ENCODE measurements at regions not wholly inside any gene's neighbourhood (a gene's known extent, or its start where the extent isn't known, plus 50 kb on each side); places are given as distances from the start of the nearest gene placed in this dataset.
A peak's percentile ranks its signal among the peaks of the same experiment; 100 is the strongest.

DNA sequence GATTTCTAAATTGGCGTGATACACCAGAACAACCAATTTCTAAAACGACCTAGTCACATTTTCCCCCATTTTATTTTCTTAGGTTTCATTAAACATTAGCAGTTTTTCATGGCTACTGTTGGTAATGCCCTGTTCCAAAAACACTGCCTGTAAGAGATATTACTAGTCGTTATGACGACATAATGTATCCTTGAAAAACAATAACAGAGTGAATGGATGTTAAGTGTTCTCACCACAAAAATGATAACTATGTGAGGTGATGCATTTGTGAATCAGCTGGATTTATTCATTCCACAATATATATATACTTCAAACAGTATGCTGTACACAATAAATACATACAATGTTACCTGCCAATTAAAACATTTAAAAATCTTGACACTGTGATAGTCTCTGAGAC is 1147.6 kb upstream of the PCDH10 start:
- Histone ChIP-seq H3K27me3 (ENCODE audit: control insufficient read depth, extremely low read depth, insufficient read depth, low read length) (no peaks in the 10 kb centered on the region), H3K4me3 (ENCODE audit: control insufficient read depth in 2 of 3, extremely low read depth in 1 of 3, insufficient read depth in 2 of 3, low read depth in 1 of 3, low read length in 3 of 3) (no peak overlapping the region), H3K27ac (ENCODE audit: control insufficient read depth, insufficient read depth, low read length) (peak overlapping the region; percentile 27), H3K4me2 (ENCODE audit: control insufficient read depth, extremely low read depth, insufficient read depth, low read depth, low read length) (no peak overlapping the region), H4K20me1 (ENCODE audit: control insufficient read depth, extremely low read depth, insufficient read depth, low read length) (no peaks in the 10 kb centered on the region), H3K9me1 (ENCODE audit: control insufficient read depth, extremely low read depth, insufficient read depth, low read length) (no peaks in the 10 kb centered on the region), H3K79me2 (ENCODE audit: control insufficient read depth, insufficient read depth, low read length) (no peaks in the 10 kb centered on the region), H3K4me1 (ENCODE audit: control insufficient read depth, extremely low read depth, insufficient read depth, low read length) (peaks cover 8% of the 10 kb centered on the region), H3K9ac (ENCODE audit: control insufficient read depth, extremely low read depth, insufficient read depth, low read length) (no peak overlapping the region), H3K36me3 (ENCODE audit: control insufficient read depth in 2 of 2, extremely low read depth in 1 of 2, insufficient read depth in 2 of 2, low read length in 2 of 2) (no peaks in the 10 kb centered on the region), H3K9me3 (ENCODE audit: control insufficient read depth, low read depth, low read length) (no peaks in the 10 kb centered on the region), H2AFZ (ENCODE audit: control insufficient read depth, low read length) (no peak overlapping the region)
- no peak for FAIRE-seq
- TF ChIP-seq, protein P1, sequence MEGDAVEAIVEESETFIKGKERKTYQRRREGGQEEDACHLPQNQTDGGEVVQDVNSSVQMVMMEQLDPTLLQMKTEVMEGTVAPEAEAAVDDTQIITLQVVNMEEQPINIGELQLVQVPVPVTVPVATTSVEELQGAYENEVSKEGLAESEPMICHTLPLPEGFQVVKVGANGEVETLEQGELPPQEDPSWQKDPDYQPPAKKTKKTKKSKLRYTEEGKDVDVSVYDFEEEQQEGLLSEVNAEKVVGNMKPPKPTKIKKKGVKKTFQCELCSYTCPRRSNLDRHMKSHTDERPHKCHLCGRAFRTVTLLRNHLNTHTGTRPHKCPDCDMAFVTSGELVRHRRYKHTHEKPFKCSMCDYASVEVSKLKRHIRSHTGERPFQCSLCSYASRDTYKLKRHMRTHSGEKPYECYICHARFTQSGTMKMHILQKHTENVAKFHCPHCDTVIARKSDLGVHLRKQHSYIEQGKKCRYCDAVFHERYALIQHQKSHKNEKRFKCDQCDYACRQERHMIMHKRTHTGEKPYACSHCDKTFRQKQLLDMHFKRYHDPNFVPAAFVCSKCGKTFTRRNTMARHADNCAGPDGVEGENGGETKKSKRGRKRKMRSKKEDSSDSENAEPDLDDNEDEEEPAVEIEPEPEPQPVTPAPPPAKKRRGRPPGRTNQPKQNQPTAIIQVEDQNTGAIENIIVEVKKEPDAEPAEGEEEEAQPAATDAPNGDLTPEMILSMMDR (optimal IDR thresholded peaks at IDR 0.05 in 1 of 3, IDR thresholded peaks at IDR 0.05 in 1 of 3, conservative IDR thresholded peaks at IDR 0.05 in 1 of 3; ENCODE audit: extremely low read depth in 1 of 3, insufficient read depth in 2 of 3, low read length in 3 of 3): no peak
- TF ChIP-seq EZH2 (IDR thresholded peaks at IDR 0.05; ENCODE audit: low read length): no peak
- DNase-seq (ENCODE audit: low read depth, low spot score): peak; percentile 17
- dilution Hi-C loops (cut with MboI; ENCODE audit: extremely low pct_ligation_motif_present, low sequenced_read_pairs): no loop called here

DNA sequence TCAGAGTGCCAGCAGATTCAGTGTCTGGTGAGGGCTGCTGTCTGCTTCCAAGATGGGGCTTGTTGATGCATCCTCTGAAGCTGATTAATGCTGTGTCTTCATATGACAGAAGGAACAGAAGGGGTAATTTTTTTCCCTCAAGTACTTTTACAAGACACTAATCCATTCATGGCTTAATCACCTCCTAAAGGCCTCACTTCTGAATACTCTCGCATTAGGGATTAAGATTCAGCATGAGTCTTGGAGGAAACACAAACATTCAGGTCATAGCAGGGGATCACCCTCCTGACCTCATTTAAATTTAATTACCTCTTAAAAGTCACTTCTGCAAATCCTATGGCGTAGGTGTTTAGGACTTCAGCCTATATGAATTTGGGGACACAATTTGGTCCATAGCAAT is 1145.5 kb upstream of the PCDH10 start:
- Histone ChIP-seq H3K9ac (ENCODE audit: control insufficient read depth, extremely low read depth, insufficient read depth, low read length) (no peak overlapping the region), H3K36me3 (ENCODE audit: control insufficient read depth in 2 of 2, extremely low read depth in 1 of 2, insufficient read depth in 2 of 2, low read length in 2 of 2) (no peaks in the 10 kb centered on the region), H2AFZ (ENCODE audit: control insufficient read depth, low read length) (no peak overlapping the region), H4K20me1 (ENCODE audit: control insufficient read depth, extremely low read depth, insufficient read depth, low read length) (no peaks in the 10 kb centered on the region), H3K4me3 (ENCODE audit: control insufficient read depth in 2 of 3, extremely low read depth in 1 of 3, insufficient read depth in 2 of 3, low read depth in 1 of 3, low read length in 3 of 3) (no peak overlapping the region), H3K4me1 (ENCODE audit: control insufficient read depth, extremely low read depth, insufficient read depth, low read length) (peaks cover 8% of the 10 kb centered on the region), H3K27ac (ENCODE audit: control insufficient read depth, insufficient read depth, low read length) (no peak overlapping the region), H3K27me3 (ENCODE audit: control insufficient read depth, extremely low read depth, insufficient read depth, low read length) (no peaks in the 10 kb centered on the region), H3K79me2 (ENCODE audit: control insufficient read depth, insufficient read depth, low read length) (no peaks in the 10 kb centered on the region), H3K4me2 (ENCODE audit: control insufficient read depth, extremely low read depth, insufficient read depth, low read depth, low read length) (no peak overlapping the region), H3K9me3 (ENCODE audit: control insufficient read depth, low read depth, low read length) (no peaks in the 10 kb centered on the region), H3K9me1 (ENCODE audit: control insufficient read depth, extremely low read depth, insufficient read depth, low read length) (no peaks in the 10 kb centered on the region)
- TF ChIP-seq, protein P1 (optimal IDR thresholded peaks at IDR 0.05 in 1 of 3, IDR thresholded peaks at IDR 0.05 in 1 of 3, conservative IDR thresholded peaks at IDR 0.05 in 1 of 3; ENCODE audit: extremely low read depth in 1 of 3, insufficient read depth in 2 of 3, low read length in 3 of 3): no peak
- no peak for TF ChIP-seq EZH2 (IDR thresholded peaks at IDR 0.05; ENCODE audit: low read length)
- no peak for DNase-seq (ENCODE audit: low read depth, low spot score)
- no peak for FAIRE-seq
- dilution Hi-C loops (cut with MboI; ENCODE audit: extremely low pct_ligation_motif_present, low sequenced_read_pairs): no loop called here
